ENCODE measurements at regions not wholly inside any gene's neighbourhood (a gene's known extent, or its start where the extent isn't known, plus 50 kb on each side); places are given as distances from the start of the nearest gene placed in this dataset.

DNA sequence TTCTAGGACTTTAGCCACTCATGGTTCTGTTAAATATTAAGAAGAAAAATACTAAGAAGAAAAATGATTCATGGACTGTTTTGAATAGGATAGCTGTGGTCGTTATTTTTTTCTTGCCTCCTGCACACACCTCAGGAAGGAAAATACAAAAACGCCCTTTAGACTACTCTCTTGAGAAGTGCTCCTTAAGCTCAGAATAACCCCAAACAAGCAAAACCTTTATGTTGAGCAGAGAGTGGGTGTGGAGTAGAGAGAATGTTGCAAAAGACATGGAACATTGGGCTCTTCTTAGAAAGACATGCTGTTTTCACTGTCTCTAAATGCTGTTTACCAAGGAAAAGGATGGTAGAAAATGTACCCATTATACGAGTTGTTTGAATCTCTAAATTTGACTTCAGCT lies 140.3 kb downstream of the LMNTD1 start:
- Mint-ChIP-seq H3K9me3 (no peaks in the 10 kb centered on the region), H3K27ac (no peak overlapping the region), H3K27me3 (ENCODE audit: insufficient read depth) (peaks cover 3% of the 10 kb centered on the region), H3K4me1 (no peaks in the 10 kb centered on the region), H3K4me3 (no peak overlapping the region), H3K36me3 (ENCODE audit: low read depth) (no peaks in the 10 kb centered on the region)
- no peaks in the 10 kb centered on the region for H3K27me3 ChIP-seq (ENCODE audit: control insufficient read depth, insufficient read depth, low read length, poor library complexity, severe bottlenecking)
- 93 to 100% methylated on average over 2 to 3 of the region's 3 CpGs for WGBS, 2 experiments (ENCODE audit: insufficient coverage in 1 of 2, insufficient read length in 1 of 2)
- TF ChIP-seq, protein P1, sequence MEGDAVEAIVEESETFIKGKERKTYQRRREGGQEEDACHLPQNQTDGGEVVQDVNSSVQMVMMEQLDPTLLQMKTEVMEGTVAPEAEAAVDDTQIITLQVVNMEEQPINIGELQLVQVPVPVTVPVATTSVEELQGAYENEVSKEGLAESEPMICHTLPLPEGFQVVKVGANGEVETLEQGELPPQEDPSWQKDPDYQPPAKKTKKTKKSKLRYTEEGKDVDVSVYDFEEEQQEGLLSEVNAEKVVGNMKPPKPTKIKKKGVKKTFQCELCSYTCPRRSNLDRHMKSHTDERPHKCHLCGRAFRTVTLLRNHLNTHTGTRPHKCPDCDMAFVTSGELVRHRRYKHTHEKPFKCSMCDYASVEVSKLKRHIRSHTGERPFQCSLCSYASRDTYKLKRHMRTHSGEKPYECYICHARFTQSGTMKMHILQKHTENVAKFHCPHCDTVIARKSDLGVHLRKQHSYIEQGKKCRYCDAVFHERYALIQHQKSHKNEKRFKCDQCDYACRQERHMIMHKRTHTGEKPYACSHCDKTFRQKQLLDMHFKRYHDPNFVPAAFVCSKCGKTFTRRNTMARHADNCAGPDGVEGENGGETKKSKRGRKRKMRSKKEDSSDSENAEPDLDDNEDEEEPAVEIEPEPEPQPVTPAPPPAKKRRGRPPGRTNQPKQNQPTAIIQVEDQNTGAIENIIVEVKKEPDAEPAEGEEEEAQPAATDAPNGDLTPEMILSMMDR (conservative IDR thresholded peaks at IDR 0.05), result no peak
- H3K27ac ChIP-seq (ENCODE audit: low read depth, low read length), result no peak overlapping the region
- no peak overlapping the region for H3K4me3 ChIP-seq (ENCODE audit: low read length)
- no peak overlapping the region for H3K9ac ChIP-seq (ENCODE audit: extremely low read depth, low read length, poor library complexity, severe bottlenecking)
- no peak for DNase-seq
- no peaks in the 10 kb centered on the region for H3K4me1 ChIP-seq (ENCODE audit: control insufficient read depth, insufficient read depth, low read length)
- no peaks in the 10 kb centered on the region for H3K9me3 ChIP-seq (ENCODE audit: control insufficient read depth, low read length)
- no peaks in the 10 kb centered on the region for H3K36me3 ChIP-seq (ENCODE audit: control insufficient read depth, insufficient read depth, low read length)

DNA sequence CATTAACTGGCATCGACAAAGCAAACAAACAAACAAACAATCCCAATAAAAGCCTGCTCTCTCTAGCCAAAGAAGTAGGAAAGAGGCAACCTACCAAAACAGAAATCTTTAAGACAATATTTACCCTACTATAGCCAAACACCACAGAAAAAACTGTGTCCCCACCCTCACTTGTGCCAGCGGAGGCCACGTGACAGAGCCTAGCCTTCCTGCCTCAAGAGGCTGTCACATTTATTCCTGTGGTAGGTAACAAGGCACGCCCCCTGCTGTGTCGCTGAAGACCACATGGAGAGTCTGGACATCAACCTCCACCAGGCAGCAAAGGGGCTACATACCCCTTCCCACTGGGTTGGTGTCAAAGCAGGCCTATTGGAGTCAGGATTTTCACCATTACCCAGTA lies 148.1 kb downstream of the LMNTD1 start:
- Histone ChIP-seq H3K27me3 (ENCODE audit: control insufficient read depth, insufficient read depth, low read length, poor library complexity, severe bottlenecking) (peaks cover 23% of the 10 kb centered on the region), H3K9me3 (ENCODE audit: control insufficient read depth, low read length) (peaks cover 30% of the 10 kb centered on the region), H3K36me3 (ENCODE audit: control insufficient read depth, insufficient read depth, low read length) (no peaks in the 10 kb centered on the region), H3K4me1 (ENCODE audit: control insufficient read depth, insufficient read depth, low read length) (no peaks in the 10 kb centered on the region), H3K9ac (ENCODE audit: extremely low read depth, low read length, poor library complexity, severe bottlenecking) (no peak overlapping the region), H3K27ac (ENCODE audit: low read depth, low read length) (no peak overlapping the region), H3K4me3 (ENCODE audit: low read length) (no peak overlapping the region)
- TF ChIP-seq, protein P1 (conservative IDR thresholded peaks at IDR 0.05), result no peak
- H3K9me3 Mint-ChIP-seq, result peaks cover 33% of the 10 kb centered on the region
- DNase-seq, result peak; percentile 65
- H3K27ac Mint-ChIP-seq, result no peak overlapping the region
- H3K4me3 Mint-ChIP-seq, result no peak overlapping the region
- WGBS, 2 experiments (ENCODE audit: insufficient coverage in 1 of 2, insufficient read length in 1 of 2), result 87 to 89% methylated on average over 3 to 5 of the region's 5 CpGs
- H3K36me3 Mint-ChIP-seq (ENCODE audit: low read depth), result peaks cover 16% of the 10 kb centered on the region
- peaks cover 43% of the 10 kb centered on the region for H3K27me3 Mint-ChIP-seq (ENCODE audit: insufficient read depth)
- peaks cover 5% of the 10 kb centered on the region for H3K4me1 Mint-ChIP-seq

DNA sequence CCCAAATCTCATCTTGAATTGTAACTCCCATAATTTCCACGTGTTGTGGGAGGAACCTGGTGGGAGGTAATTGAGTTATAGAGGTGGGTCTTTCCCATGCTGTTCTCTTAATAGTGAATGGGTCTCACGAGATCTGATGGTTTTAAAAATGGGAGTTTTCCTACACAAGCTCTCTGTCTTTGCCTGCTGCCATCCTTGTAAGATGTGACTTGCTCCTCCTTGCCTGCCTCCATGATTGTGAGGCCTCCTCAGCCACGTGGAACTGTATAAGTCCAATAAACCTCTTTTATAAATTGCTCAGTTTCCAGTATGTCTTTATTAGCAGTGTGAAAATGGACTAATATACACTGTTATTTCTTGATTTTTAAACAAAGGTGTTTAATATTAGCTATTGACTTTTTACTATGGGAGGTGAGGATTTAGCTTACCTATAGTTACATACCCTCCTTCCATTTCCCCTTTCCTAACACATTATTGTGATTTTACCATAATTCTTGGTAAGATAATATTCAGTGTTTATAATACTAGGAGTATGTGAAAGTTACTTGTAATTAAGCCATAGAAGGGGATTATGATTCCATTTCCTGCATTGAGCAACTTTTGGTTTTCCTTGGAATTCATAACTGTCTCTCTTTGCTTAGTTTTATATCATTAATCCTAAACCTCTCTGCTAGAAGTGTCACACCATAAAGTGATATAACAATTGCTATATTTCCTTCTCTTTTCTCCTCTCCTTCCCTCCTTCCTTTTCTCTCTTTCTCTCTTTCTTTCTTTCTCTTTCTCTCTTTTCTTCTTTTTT lies 151.0 kb upstream of the KRAS start:
- peaks cover 72% of the 10 kb centered on the region for H3K27me3 Mint-ChIP-seq (ENCODE audit: insufficient read depth)
- Histone ChIP-seq H3K4me3 (ENCODE audit: low read length) (no peak overlapping the region), H3K9ac (ENCODE audit: extremely low read depth, low read length, poor library complexity, severe bottlenecking) (no peak overlapping the region), H3K27ac (ENCODE audit: low read depth, low read length) (no peak overlapping the region), H3K9me3 (ENCODE audit: control insufficient read depth, low read length) (peaks cover 42% of the 10 kb centered on the region), H3K4me1 (ENCODE audit: control insufficient read depth, insufficient read depth, low read length) (no peaks in the 10 kb centered on the region), H3K36me3 (ENCODE audit: control insufficient read depth, insufficient read depth, low read length) (no peaks in the 10 kb centered on the region), H3K27me3 (ENCODE audit: control insufficient read depth, insufficient read depth, low read length, poor library complexity, severe bottlenecking) (peaks cover 51% of the 10 kb centered on the region)
- no peak for DNase-seq
- peaks cover 11% of the 10 kb centered on the region for H3K4me1 Mint-ChIP-seq
- no peak overlapping the region for H3K27ac Mint-ChIP-seq
- no peak overlapping the region for H3K4me3 Mint-ChIP-seq
- H3K9me3 Mint-ChIP-seq, result peaks cover 47% of the 10 kb centered on the region
- peaks cover 20% of the 10 kb centered on the region for H3K36me3 Mint-ChIP-seq (ENCODE audit: low read depth)
- WGBS, 2 experiments (ENCODE audit: insufficient coverage in 1 of 2, insufficient read length in 1 of 2), result 85 to 93% methylated on average over 2 to 3 of the region's 3 CpGs
- TF ChIP-seq, protein P1 (conservative IDR thresholded peaks at IDR 0.05), result no peak
